GDM1 (cell line): ENCODE measurements at regions not wholly inside any gene's neighbourhood (a gene's known extent, or its start where the extent isn't known, plus 50 kb on each side); places are given as distances from the start of the nearest gene placed in this dataset.

Experiments
- DNase-seq: peaks from one replicate; lab custom pipeline; 2025; lab: John Stamatoyannopoulos, UW

DNA sequence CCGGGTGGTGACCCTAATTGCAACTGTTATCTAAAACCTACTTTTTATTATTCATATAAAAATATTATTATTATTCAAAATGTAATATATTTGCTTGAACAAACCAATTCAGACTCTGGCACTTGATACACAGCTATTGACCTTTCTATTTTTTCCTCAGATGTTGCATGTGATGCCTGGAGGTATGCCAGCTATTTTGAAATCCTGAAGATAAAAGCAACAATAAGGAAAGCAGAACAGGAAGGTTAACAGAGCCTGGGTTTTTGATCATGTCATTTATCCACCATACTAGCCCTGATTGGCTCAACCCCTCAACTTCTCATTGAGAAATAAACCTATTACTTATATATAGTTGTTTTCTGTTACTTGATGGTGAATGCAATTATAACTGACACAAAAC, 340.9 kb upstream of the KIF2A start:
- DNase-seq = no peak

DNA sequence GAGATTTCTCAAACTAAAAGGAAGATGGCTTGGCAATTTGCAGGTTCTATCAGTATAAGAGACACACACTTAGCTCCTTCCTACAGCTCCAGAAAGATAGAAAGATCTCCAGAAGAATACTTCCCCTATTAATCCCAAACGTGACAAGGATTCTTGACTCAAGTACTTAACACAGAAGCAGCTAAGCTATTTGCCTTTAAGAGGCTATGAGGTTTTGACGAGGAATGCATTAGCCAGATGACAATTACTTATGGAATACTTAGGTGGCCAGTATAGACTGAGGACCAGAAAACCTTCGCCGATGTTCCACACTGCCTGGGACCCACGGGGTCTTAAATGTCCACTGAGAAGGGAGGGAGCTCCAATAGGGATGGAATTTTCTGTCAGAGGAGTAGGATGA, 340.5 kb upstream of the KIF2A start:
- no peak for DNase-seq

DNA sequence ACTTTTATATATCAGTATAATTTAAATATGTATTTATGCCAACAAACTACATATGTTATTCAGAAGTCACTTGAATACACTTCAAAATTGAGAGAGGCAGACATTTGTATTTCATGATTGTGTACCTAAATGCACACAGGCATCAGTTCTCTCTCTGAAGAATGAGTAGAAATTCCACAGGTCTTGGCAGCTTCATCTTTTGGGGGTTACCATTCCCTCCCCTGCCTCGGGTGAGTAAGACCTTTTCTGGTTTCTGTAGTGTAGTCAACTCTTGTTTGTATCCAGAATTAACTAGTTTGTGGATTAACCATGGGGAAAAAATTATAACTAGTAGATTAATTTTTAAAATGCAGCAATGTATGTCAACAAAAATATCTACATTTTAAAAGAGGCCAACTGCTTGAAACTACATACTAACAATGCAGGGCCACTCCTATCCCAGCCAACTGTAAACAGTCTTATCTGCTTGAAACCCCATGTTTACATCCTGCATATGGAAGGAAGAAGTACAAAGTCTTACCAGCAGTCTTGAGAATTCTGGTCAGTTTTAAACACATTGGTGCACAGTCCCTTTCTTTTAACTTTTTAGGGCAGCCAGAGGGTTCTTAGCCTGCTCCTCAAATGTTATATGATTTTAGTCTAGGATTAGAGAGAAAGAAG, 339.6 kb upstream of the KIF2A start:
- DNase-seq = no peak

- DNase-seq = no peak
These were observed 339.0 kb upstream of the KIF2A start for GRCh38 chr5:61966997-61967396.

GRCh38 chr5:61967681-61968080, 338.3 kb upstream of the KIF2A start:
- no peak for DNase-seq

GRCh38 chr5:61969347-61969746, 336.7 kb upstream of the KIF2A start:
- no peak for DNase-seq

DNA sequence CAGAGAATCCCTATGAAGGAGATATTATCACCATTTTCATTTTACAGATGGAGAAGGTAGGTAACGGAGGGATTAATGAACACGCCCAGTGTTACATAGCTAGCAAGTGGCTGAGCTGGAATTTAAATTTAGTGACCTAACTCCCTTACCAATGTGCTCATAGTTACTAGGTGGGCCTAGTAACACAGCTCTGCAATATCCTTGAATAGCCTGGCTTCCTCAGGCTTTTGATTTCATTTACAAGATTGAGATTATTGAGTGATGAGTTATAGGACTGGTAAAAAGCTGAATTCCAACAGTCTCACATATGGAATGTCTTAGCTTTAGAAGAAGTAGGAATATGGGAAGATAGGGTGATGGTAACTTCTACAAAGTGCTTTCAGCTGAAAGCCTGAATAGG, 336.3 kb upstream of the KIF2A start:
- no peak for DNase-seq

DNA sequence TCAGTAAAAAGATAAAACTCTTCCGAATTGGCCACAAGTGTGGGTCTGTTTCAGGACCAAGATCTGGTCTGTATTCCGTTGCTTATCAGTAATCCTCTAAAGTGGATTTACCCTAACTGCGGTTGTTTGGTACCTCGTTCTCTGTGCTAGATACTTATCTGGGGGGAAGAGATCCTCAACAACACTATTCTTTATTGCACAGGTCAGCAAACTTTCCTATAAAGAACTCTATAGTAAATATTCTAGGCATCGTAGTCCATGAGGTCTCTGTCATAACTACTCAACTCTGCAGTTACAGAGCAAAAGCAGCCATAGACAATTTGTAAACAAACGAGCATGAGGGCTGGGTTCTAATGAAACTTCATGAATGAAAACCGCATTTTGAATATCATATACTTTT, 335.8 kb upstream of the KIF2A start:
- DNase-seq = no peak

- DNase-seq = no peak
These were observed 331.3 kb upstream of the KIF2A start for GRCh38 chr5:61974680-61975079.

DNA sequence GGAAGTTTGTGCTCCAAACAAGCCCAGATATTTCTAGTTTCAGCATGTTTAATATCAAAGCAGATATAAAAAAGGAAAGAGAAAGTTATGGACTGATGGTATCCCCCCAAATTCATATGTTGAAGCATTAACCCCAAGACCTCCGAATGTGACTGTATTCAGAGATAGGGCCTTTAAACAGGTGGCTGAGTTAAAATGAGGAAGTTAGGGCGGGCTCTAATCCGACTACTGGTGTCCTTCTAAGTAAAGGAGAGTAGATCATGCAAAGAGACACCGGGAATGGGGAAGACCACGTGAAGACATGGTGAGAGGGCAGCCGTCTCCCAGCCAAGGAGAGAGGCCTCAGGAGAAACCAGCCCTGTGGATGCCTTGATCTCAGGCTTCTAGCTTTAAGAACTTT, 324.1 kb upstream of the KIF2A start:
- DNase-seq = no peak

DNA sequence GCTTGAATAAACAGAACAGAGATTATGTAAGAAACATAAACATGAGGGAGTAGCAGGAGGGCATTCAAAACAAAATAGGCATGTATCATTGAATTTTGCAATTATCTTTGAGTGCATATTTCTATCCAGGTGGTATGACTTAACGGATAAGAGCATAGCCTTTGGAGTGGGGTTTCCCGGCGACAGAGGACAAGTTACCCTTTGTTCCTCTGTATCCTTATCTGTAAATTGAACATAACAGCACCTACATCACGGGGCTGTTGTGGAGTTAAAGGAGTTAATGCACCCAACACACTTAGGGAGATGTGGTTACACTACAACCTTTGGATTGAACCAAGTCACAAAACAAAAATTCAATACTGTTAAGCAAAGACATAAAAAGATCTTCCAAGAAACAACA, 314.6 kb upstream of the KIF2A start:
- no peak for DNase-seq

- DNase-seq = no peak
These were observed 314.1 kb upstream of the KIF2A start for GRCh38 chr5:61991866-61992265.

GRCh38 chr5:61993295-61993927, 312.6 kb upstream of the KIF2A start:
- DNase-seq = no peak

DNA sequence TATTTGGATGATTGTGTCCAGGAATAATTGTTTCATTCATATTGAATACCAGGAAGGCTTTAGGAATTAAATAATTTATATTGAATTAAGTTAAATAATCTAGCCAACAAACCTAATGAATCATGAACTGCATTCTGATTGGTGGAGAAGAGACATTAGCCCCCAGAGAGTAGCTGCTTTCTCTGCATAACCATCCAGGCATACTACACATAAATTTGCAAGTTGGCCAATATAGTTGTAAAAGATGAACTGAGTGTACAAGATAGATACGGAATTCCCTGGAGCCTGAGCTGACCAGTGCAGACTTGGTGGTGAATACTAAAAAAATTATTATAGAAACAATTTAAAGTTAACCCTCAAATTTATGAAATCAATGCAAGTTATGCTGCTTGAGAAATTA, 311.8 kb upstream of the KIF2A start:
- DNase-seq = no peak

- no peak for DNase-seq
These were observed 310.5 kb upstream of the KIF2A start for GRCh38 chr5:61995486-61995885.

DNA sequence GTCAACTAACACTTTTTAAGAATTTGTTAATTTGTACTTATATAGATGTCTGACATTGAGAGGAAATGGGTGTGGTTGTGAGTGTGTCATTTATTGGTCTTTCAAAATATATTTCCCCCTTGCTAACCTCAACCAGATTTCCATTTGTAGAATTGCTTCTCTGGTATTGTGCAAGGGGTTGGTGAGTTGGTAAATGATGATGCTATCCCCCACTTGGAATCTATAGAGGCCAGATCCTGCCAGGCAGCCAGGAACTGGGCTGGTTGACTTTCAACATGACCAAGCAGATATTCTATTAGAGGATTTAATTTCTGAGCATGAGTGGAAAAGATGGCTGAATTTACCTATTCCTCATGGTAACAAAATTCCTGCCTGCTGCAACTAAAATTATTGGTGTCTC, 306.6 kb upstream of the KIF2A start:
- DNase-seq = no peak

DNA sequence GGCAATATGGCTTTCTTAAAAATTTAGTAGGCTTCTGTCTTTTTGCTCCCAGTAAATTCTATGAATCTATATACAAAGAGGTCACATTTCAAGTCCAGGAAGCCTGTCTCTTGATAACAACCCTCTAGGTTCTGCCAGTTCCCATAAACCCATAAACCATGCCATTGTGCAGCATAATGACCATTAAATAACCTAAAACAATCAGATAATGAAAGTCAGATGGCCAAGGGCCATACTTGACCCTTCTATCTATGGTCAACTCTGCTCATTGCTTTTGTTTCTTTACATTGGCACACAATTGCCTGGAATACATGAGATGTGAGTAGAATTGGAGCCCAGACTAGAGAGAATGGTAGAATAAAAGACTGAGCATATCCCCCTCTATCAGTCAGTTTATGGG, 305.4 kb upstream of the KIF2A start:
- no peak for DNase-seq

- no peak for DNase-seq
These were observed 304.4 kb upstream of the KIF2A start for GRCh38 chr5:62001640-62002039.

- no peak for DNase-seq
These were observed 303.6 kb upstream of the KIF2A start for GRCh38 chr5:62002436-62002835.

DNA sequence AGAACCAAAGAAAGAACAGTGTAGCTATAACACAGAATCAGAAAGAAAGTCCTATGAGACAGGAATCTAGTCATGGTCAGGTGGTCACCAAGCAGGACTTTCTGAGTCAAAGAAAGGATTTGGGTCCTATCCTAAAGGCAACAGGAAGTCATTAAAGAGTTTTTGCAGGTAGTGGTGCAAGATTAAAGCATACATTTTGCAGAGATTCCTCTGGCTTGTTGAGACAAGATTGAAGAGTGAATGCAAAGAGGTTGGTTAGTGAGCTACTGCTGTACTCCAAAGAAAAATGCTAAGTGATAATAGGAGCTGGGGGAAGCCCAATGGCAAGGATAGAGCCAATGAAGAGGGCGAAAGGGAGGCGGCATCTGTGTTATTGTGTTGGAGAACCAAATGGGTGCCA, 300.5 kb upstream of the KIF2A start:
- DNase-seq = no peak

DNA sequence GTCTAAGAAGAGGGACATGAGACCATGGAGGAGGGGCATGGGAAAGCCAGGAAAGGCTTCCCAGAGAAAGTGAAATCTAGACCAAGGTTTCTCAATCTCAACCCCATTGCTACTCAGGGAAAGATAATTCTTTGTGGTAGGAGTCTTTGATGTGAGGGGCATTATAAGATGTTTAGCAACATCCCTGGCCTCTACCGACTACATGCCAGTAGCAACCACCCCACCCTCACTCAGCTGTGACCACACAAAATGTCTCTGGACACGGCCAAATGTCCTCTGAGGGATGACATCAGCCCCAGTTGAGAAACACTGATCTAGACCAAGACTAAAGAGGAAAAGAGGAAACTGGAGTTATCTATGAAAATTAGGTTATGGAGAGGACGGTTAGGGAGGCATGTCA, 298.5 kb upstream of the KIF2A start:
- DNase-seq = no peak

DNA sequence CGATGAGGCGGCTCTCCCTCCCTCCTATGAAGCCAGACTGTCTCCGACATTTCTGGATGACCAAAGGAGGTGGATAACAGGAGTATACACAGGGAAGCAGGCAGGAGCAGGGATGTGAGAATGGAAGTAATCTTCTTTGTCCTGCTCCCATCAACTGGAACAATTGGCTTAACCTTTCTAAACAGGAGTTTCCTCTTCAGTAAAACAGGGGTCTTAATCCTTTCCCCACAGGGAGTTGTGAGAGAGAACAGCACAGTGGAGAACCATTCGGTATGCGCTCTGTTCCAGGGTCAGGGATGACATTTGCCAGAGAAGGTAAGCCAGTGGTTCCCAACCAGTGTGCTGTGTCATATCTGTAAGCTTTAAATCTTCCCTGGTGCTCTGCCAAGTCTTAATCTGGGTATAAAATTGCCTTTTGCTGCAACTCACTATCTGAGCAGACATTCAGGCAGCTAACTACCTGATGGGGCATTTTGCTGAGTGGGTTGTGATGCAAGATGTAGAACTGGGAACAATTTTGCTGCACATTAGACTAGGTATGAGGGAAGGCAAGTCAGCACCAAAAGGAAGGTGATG, 294.8 kb upstream of the KIF2A start:
- no peak for DNase-seq

GRCh38 chr5:62017092-62017491, 288.9 kb upstream of the KIF2A start:
- no peak for DNase-seq

GRCh38 chr5:62029303-62029702, 276.7 kb upstream of the KIF2A start:
- no peak for DNase-seq
